AG09319 (cell line): ENCODE measurements at regions not wholly inside any gene's neighbourhood (a gene's known extent, or its start where the extent isn't known, plus 50 kb on each side); places are given as distances from the start of the nearest gene placed in this dataset.

Source experiments
- DNase-seq: peaks from one replicate; pipeline ENCODE4 v3.0.0-alpha.2; 2010; ENCODE audit warnings: low read depth; ENCODE audit errors: extremely low read depth
- TF ChIP-seq, protein P1 (sequence below): IDR thresholded peaks from 2 replicates; pipeline ENCODE4 v1.5.1; 2011; ENCODE audit warnings: low read depth, mild to moderate bottlenecking, inconsistent platforms, low read length, moderate library complexity

DNA sequence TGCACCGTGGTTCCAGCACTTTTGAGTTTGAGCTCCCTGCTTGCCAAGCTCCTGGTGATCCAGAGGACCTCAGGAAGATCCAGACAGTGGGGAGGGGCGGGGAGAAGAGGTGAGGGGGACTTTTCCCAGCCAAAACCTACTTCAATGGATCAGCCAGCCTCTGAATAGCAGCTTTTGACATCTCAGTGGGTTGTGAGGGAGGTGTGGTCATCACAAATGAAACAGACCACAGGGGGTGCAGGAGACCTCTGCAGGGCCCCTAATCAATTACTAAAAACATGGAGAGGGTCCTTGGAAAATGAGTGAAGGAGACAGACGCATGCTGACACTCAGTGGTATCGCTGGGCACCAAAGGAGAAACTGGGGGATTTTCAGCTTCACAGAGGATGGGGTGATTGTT, 372.7 kb downstream of the ZNF521 start:
- TF ChIP-seq, protein P1, sequence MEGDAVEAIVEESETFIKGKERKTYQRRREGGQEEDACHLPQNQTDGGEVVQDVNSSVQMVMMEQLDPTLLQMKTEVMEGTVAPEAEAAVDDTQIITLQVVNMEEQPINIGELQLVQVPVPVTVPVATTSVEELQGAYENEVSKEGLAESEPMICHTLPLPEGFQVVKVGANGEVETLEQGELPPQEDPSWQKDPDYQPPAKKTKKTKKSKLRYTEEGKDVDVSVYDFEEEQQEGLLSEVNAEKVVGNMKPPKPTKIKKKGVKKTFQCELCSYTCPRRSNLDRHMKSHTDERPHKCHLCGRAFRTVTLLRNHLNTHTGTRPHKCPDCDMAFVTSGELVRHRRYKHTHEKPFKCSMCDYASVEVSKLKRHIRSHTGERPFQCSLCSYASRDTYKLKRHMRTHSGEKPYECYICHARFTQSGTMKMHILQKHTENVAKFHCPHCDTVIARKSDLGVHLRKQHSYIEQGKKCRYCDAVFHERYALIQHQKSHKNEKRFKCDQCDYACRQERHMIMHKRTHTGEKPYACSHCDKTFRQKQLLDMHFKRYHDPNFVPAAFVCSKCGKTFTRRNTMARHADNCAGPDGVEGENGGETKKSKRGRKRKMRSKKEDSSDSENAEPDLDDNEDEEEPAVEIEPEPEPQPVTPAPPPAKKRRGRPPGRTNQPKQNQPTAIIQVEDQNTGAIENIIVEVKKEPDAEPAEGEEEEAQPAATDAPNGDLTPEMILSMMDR = no peak
- DNase-seq = no peak

DNA sequence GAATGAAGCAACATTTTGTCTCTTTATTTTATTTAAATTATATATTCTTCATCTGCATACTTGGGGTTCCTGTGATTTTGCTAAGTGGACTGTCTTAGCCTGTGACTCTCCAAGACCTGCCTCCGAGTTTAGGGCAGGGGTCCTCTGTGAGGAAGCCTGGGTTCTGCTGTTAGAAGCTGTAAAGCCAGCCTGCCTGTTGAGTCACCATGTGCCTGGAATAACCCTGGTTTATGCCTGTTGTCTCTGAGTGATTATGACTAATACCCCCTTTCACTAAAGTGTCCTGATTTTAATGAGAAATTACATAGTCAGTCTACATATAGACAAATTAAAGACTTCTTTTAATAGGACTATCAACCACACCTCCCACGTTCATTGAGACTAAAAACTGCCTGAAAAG, 369.1 kb downstream of the ZNF521 start:
- TF ChIP-seq, protein P1 = no peak
- no peak for DNase-seq

DNA sequence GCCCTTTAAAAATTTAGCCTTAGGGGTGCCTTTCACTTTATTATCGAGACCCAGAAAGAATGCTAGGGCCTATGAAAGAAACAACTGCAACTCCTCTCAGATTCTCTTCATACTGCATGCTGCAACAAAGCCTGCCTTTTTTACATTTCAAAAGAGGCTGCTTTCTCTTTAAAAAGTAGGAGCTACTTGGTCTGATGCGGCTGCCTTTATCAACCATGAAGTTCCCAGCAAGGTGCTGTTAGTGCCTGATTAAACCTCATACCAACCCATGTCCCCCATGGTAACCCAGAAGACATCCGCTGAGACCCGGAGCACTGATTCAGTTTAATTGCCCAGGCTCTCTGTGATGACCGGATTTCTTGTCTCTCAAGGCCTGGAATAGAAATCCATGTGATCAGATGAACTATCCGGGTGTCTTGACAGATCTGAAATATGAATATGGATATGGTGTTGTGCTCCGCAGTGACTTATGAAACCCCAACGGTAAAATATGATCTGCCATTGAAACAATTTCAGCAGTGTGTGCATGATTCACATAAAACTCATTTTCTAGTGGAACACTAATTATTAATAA, 368.3 kb downstream of the ZNF521 start:
- TF ChIP-seq, protein P1 = no peak

DNA sequence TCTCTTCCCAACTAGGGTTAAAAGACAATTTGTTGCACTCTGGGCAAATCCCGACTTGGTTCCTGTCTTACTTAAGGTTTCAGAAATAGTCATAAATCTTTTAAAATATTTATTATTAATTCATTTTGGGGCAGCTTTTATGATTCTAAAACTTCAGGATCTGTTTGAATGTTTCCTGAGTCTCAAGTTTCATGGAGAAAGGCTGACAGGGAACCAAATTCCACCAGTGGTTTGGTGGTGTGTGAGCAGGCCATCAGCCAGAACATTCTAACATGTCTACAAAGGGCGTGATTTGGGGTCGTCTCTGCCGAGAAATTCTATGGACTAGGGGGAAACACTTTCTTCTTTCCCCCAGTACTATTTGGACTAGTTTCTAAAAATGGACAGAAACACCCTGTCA, 366.4 kb downstream of the ZNF521 start:
- DNase-seq = no peak
- TF ChIP-seq, protein P1 = no peak

More for the DNA sequence above, 368.3 kb downstream of the ZNF521 start:
- no peak for DNase-seq

DNA sequence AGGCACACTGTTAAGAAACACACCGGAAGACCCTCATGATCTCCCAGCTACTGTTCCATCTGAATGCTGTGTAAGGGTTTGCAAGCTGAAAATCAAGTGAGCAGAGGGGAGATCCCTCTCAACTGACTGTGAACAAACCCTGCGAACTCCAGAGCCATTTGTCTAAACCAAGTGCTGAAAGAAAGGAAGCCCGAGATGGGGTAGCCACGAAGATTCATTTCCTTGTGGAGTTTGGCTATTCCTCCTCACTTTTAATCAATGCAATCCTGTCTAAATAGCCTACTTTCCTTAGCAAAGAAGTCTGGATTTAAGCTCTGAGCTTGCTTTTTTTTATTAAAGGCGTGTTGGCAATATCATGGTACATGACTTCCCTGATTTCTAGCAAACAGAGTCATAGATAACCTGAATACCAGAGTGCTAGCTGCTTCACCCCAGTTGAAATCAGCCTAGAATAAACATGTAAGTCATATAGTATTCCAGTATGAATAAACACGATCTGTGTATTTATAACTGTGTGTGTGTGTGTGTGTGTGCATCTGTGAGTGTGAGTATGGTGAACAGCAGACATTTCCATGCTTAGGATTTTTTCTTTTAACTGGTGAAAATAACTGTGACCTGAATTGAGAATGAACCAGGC, 365.2 kb downstream of the ZNF521 start:
- DNase-seq = no peak

DNA sequence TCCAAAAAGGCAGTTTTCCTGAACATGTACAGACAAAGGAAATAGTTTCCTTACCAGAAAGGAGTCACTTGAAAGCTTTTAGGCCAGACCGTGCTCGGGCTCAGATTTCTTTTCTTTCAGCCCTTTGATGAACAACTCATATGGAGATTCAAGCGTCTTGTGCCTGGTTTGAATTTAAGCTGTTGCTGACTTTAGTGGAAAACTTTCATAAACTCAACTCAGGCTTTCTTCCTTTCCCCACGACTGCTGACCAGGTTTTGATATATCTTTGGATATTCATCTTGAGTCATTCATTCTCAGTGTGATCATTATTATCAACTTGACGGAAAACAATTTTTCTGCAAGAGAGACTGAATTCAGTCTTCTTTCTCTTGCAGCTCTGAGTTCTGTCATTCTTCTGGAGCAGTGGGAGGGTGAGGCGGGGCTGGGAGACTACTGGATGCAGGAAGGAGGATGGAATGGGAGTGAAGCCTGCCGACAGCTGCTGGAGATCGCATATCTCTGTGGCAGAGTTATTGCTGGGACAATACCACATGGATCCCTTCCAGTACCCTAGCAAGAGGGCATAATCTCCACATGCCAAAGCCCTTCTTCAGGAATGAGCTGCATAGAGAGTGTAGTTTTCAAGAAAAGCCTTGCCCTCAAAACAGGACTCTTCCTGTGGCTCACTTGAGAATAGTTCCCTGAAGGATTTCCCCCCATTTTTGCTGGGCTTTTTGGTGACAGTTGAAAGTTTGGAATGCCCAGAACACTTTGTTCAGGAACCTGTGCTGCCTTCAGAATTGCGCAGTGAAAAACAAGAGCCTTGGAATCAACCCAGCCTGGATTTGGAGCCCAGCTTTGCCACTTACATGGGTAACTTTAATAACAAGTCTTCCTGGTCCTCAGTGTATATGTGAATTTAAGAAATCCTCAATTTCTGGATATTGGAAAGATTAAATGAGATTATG, 364.4 kb downstream of the ZNF521 start:
- peak; percentile 32 for DNase-seq
- TF ChIP-seq, protein P1 = no peak

More for the DNA sequence above, 365.2 kb downstream of the ZNF521 start:
- TF ChIP-seq, protein P1 = no peak

DNA sequence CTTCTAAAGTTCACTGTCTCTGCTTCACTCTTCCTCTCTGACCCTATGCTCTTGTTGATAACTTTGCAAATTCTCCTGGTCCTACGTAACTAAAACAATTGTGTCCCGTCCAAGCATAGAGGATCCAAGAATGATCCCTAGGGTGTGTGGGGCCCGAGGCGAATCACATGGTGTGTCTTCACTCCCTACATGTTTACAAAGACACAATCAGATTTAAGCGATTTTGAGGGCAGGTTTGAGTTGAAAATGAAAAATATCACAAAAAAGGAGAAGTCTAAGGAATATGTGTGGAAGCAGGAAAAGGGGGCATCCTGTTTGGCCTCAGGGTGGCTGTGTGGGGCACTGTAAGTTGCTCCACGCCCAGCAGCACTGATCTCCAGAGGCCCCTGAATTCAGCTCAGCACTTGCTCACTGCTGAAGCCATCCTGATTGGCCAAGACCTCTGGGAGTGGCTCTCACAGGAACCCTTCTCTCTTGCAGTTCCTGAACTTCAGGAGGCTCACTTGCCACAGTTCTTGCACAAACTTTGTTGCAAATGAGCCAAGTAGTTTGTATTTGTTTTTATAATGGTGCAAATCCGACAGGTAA, 363.6 kb downstream of the ZNF521 start:
- TF ChIP-seq, protein P1 = no peak
- DNase-seq = no peak
